ENCODE measurements at regions not wholly inside any gene's neighbourhood (a gene's known extent, or its start where the extent isn't known, plus 50 kb on each side); places are given as distances from the start of the nearest gene placed in this dataset.

- DNase-seq, result no peak
Measured at GRCh38 chr6:88558981-88559380, 392.8 kb upstream of the CNR1 start.

DNA sequence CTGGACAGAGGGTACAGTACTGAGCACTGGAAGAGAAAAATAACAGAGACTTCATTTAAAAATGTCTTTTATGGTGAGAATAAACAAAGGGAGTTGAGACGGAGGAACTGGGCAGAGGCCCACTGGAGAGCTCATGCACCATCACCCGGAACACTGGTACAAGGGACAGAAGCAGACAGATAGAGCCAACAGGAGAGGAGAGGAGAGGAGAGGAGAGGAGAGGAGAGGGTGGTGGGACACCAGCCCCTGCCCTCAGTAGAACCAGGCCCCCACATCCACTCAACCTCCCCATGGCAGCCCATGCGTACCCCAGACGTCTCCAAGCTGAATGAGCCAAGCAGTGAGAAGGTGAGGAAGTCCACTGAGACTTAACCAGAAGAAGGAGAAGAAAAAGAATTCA lies 390.5 kb upstream of the CNR1 start:
- no peak for DNase-seq

DNA sequence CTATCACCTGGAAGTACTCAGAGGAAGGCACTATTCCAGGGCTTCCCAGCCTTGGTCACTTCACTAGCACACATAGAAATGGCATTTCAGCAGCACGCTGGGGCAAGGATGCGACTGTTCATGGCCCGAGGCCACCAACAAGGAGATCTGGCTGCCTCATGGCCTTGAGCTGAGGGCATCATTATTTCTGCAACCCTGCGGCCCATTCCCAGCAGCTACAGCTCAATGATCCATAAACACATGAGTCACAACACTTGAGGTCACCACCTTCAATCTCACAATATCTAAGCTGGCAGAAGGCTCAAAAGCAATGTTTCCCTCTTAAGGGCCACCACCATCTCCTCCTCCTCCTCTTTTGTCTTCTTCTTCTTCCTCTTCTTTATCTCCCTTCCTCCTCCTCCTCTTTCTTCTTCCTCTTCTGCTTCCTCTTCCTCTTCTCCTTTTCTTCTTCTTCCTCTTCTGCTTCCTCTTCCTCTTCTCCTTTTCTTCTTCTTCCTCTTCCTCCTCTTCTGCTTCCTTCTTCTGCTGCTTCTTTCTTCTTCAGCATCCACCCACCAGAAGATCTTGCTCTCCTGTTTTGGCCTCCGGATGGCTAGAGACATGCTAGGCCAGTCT lies 382.9 kb upstream of the CNR1 start:
- DNase-seq, result no peak

DNA sequence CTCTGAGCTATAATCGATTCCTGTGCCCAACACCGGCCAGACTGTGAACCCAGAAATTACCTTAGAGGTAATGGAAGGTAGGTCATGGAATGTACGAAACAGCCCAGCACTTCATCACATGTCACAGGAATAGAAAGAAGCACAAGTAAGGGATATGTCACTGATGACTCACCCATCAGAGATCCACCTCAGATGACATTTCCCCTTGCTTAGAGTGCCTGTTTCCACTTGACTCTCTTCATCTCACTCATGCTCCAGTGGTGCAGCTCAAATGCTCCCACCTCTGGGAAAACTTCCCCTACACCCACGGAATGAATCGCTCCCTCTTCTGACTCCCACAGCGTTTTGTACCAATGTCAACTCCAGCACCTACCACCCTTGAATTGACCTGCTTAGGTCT lies 381.6 kb upstream of the CNR1 start:
- no peak for DNase-seq

GRCh38 chr6:88545991-88546390 lies 379.8 kb upstream of the CNR1 start:
- DNase-seq, result no peak

- DNase-seq, result no peak
Measured at GRCh38 chr6:88544986-88545612, 379.0 kb upstream of the CNR1 start.

DNA sequence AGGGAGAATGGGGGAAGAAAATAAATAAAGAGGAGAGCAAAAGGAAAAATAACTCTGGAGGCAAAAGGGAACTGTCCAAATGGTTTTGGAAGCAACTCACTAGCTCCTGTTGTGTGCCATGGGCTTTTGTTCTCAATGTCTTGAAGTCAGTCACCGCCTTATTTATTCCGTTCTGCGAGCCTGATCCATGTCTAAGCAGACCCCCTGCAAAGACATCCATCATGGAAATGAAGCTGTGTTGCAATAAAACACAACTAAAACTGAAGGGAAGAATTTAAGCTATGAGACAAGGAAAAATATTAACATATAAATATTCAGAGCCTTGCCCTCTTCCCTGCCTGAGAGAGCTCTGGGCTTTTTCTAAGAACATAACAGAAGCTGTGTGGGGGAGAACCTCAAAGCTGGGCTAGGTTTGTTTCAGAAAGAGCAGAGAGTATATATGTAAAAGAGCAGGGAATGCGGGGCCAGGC lies 373.2 kb upstream of the CNR1 start:
- no peak for DNase-seq

GRCh38 chr6:88538840-88539239 lies 372.7 kb upstream of the CNR1 start:
- DNase-seq, result no peak

DNA sequence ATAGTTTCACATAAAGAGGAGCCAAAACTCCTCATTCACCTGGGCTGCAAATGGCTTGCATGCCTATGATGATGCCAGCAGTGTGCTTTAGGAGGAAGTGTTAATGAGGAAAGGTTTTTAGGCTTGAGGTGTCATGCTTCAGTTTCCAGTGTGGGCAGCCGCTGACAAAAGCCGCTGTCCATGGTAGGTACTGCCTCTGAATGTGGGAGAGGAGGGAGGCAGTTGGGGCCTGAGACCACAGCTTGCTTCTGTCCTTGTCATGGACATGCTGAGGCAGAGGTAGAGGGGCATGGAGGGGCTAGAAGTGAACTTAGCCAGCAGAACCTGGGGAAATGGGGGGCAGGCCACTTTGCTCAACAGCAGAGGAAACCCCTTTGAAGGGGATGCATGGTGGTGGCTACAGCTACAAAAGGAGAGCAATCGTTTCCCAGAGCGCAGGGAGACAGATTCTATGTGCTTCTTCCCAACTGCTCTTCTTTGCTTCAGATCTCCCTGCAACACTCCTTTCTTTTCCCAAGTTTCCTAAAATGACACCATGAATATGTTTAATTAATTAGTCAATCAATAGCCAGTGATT lies 372.1 kb upstream of the CNR1 start:
- DNase-seq, result peak; percentile 40

DNA sequence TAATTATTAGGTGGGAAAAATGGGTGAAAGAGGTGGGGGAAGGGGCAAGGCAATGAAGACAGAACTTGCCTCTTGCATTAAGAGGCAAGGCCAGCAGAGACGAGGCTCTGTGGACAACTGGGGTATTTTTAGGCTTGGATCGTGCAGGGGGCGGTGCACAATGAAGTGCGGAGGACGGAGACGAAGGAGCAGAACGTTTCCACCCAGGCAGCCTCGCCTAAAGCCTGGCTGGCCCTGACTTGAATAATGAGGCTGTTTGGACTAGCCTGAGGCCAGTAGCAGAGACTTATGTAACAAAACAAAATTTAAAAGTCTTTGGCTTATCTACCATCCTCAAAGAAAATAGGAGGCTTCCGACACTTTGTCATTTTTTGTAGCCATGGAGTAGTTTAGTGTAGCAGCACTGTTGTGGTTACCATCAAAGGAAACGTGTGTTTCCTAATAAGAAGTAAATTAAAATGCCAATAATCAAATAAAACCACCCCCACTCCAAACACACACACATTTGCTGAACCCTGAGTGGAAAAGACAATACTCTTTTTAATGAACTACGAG lies 370.0 kb upstream of the CNR1 start:
- DNase-seq, result no peak

GRCh38 chr6:88535306-88535705 lies 369.2 kb upstream of the CNR1 start:
- peak; percentile 9 for DNase-seq

DNA sequence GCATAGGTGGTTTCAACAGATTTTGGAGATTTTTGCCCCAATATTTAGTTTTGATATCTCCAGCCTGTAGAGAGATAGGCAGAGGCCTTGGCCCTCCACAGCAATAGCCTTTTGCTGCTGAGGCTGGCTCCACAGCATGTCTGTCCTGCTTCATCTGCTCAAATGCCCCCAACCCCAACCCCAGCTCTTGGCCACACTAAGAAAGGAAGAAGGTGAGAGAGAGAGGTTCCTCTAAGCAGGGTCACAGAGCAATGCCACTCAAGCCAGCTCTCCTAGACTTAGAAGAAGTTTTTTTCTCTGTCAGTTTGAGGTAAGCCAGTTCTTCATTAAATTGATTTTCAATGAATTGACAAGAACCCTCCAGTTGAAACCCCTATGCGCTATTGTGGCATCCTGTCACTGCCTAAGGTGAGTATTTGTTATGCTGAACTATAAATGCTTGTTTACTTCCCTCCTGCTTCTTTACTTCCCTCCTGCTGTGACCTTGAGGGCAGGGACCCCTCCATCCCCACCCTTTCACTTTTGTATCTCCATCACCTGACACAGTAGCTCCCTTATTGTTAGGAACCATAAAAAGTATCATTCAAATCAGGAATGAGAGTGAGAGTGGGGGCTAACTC lies 366.2 kb upstream of the CNR1 start:
- no peak for DNase-seq

- DNase-seq, result no peak
Measured at GRCh38 chr6:88529726-88530125, 363.6 kb upstream of the CNR1 start.

DNA sequence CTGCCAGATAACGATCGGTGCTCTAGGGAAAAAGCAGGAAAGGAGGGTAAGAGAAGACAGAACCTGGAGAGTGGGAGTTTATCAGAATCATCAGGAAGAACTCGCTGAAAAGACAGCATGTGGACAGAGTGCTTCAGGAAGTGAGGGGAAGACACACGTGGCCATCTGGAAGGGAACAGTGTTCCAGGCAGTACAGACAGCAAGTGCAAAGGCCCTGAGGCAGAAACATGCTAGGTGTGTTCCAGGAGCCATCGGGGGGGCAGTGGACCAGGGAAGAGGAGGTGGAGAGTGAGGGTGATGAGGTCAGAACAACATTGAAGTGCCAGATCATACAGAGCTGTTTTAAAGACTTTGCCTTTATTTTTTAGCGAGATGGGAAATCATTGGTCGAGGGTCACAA lies 354.3 kb upstream of the CNR1 start:
- no peak for DNase-seq

- no peak for DNase-seq
Measured at GRCh38 chr6:88520017-88520338, 353.8 kb upstream of the CNR1 start.

DNA sequence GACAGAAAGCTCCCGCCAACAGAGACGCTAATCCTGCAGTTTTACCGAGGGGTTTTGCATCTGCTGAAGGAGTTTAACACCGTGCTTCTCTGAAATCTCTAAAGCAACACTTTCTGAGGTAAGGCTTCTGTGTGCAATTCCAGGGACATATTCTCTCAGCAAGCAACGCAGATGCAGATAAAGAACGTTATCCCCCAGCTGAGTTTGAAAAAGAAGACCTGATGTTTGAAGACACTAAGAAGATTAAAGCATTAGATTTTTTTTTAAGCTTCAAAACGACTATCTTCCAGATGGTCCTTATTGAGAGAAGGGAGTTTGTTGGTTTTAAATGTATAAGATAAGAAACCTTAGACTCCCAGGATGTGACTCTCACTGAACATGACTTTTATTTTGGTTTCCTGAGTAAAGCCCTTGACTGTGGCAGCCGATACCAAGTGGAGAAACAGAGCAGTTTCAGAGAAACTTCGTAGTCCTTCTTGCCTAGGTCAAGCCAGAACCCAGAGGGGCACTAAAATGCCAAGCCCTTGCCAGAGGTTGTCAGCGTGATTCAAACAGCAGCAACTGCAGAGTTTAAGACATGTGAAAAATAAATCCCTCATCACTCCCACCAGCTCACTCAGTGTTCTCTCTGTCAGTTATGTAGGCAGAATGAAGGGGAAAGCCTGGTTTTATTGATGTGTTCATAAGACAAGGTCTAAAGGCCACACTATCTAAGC lies 353.3 kb upstream of the CNR1 start:
- no peak for DNase-seq

GRCh38 chr6:88517737-88518136 lies 351.6 kb upstream of the CNR1 start:
- DNase-seq, result no peak

DNA sequence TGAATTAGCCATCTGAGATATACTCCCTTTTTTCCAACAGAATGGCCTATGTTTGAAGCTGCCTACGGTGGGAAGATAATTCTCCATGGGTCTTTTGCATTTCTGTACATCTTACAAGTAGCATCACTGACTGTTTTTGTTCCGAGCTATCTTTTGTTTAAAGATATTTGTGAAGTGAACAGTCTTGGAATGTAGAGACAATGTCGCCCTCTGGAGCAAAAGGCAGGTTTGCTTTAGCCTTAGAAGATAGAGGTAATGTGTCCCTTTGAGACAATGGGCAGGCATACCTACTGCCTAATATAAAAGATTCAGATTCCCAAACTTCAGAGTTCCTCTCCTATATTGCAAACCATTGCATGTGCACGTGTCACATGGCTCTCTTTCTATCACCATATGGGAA lies 347.8 kb upstream of the CNR1 start:
- no peak for DNase-seq

DNA sequence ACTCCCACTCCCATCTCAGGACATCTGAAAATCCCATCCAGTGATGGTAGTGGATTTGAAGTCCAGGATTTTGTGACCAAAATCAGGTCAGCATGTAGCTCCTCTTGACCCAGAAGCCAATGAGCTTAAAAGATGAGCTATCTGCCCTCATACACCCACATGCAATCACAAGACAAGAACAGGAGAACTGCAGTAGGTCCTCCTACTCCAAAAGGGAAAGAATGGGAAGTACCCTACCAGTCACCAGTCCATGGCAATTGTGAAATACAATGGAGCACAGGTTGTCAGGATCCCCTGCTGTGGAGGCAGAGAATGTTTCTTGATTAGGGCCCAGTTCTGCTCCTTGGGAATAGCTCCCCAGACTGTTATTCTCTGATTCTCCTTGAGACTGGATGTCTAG lies 347.3 kb upstream of the CNR1 start:
- DNase-seq, result no peak

DNA sequence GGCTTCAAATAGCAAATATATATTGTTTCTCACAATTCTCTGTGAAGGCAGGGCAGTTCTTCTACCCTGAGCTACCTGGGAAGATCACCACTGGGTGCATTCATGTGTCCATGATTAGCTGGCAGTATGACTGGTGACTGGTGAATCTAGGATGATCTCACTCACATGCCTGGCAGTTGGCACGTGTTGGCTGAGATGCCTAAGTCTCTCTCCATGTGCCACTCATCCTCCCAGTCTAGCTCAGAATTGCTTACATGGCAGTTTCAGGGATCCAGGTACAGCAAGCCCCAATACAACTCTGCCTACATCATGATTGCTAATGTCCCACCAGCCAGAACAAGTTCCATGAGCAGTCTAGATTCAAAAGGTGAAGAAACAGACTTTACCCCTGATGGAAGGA lies 346.8 kb upstream of the CNR1 start:
- DNase-seq, result no peak

GRCh38 chr6:88502391-88502790 lies 336.2 kb upstream of the CNR1 start:
- no peak for DNase-seq

- no peak for DNase-seq
Measured at GRCh38 chr6:88499845-88500699, 333.9 kb upstream of the CNR1 start.
